ENCODE measurements at regions not wholly inside any gene's neighbourhood (a gene's known extent, or its start where the extent isn't known, plus 50 kb on each side); places are given as distances from the start of the nearest gene placed in this dataset.

- CTCF ChIA-PET = no interaction called here
- DNase-seq = no peak
- POLR2A ChIA-PET = no interaction called here
- no CpG with 5 or more reads among the region's 1 CpG for WGBS (ENCODE audit: insufficient coverage)
- Histone ChIP-seq H3K9me3 (ENCODE audit: control extremely low read depth in 1 of 5, control insufficient read depth in 4 of 5, insufficient read depth in 2 of 5, low read depth in 1 of 5, low read length in 4 of 5) (peaks cover 0 to 11% (median 2%) of the 10 kb centered on the region in 5 experiments), H3K36me3 (ENCODE audit: control insufficient read depth in 4 of 4, insufficient read depth in 4 of 4, low read length in 3 of 4) (no peaks in the 10 kb centered on the region), H3K4me3 (ENCODE audit: control insufficient read depth in 1 of 7, extremely low read depth in 1 of 7, insufficient read depth in 4 of 7, low read depth in 2 of 7, low read length in 6 of 7) (no peak overlapping the region), H3K27ac (ENCODE audit: insufficient read depth in 1 of 2, low read depth in 1 of 2, low read length in 2 of 2, poor library complexity in 1 of 2, severe bottlenecking in 2 of 2) (no peak overlapping the region), H3K27me3 (replicated peaks in 2 of 5; ENCODE audit: control insufficient read depth in 4 of 5, insufficient read depth in 5 of 5, low read length in 4 of 5) (no peaks in the 10 kb centered on the region), H3K4me1 (ENCODE audit: control extremely low read depth in 1 of 4, control insufficient read depth in 4 of 4, insufficient read depth in 4 of 4, low read length in 3 of 4) (no peaks in the 10 kb centered on the region)
Measured at GRCh38 chr5:2879701-2880100, 128.2 kb upstream of the IRX2 start.

DNA sequence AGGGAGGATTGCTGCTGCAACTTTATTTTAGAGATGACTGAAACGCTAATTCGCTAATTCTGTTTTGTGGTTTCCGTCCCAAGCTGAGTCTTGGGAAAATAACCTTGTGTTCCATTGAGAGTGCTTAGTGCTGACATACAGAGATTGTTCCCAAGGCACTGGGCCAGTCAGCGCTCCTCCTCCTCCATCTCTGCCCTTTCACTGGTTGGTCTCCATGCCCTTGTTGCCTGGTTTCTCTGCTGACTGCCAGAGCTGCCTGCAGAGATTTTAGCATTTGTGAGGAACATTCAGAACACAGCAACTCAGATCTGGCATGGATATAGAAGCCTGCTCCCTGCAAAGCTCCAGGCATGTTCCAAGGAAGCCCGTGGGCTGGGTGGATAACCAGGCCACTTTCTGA lies 126.0 kb upstream of the IRX2 start:
- CTCF ChIA-PET = no interaction called here
- Histone ChIP-seq H3K36me3 (ENCODE audit: control insufficient read depth in 4 of 4, insufficient read depth in 4 of 4, low read length in 3 of 4) (no peaks in the 10 kb centered on the region), H3K27ac (ENCODE audit: insufficient read depth in 1 of 2, low read depth in 1 of 2, low read length in 2 of 2, poor library complexity in 1 of 2, severe bottlenecking in 2 of 2) (no peak overlapping the region), H3K4me1 (ENCODE audit: control extremely low read depth in 1 of 4, control insufficient read depth in 4 of 4, insufficient read depth in 4 of 4, low read length in 3 of 4) (no peaks in the 10 kb centered on the region), H3K4me3 (ENCODE audit: control insufficient read depth in 1 of 7, extremely low read depth in 1 of 7, insufficient read depth in 4 of 7, low read depth in 2 of 7, low read length in 6 of 7) (no peak overlapping the region), H3K9me3 (ENCODE audit: control extremely low read depth in 1 of 5, control insufficient read depth in 4 of 5, insufficient read depth in 2 of 5, low read depth in 1 of 5, low read length in 4 of 5) (peaks cover 0 to 11% (median 2%) of the 10 kb centered on the region in 5 experiments), H3K27me3 (replicated peaks in 2 of 5; ENCODE audit: control insufficient read depth in 4 of 5, insufficient read depth in 5 of 5, low read length in 4 of 5) (no peaks in the 10 kb centered on the region)
- no peak for DNase-seq
- POLR2A ChIA-PET = no interaction called here
- 96% methylated on average over 5 of the region's 5 CpGs for WGBS (ENCODE audit: insufficient coverage)

- Histone ChIP-seq H3K36me3 (ENCODE audit: control insufficient read depth in 4 of 4, insufficient read depth in 4 of 4, low read length in 3 of 4) (no peaks in the 10 kb centered on the region), H3K27me3 (replicated peaks in 2 of 5; ENCODE audit: control insufficient read depth in 4 of 5, insufficient read depth in 5 of 5, low read length in 4 of 5) (no peaks in the 10 kb centered on the region), H3K9me3 (ENCODE audit: control extremely low read depth in 1 of 5, control insufficient read depth in 4 of 5, insufficient read depth in 2 of 5, low read depth in 1 of 5, low read length in 4 of 5) (peaks cover 0 to 11% (median 2%) of the 10 kb centered on the region in 5 experiments), H3K4me3 (ENCODE audit: control insufficient read depth in 1 of 7, extremely low read depth in 1 of 7, insufficient read depth in 4 of 7, low read depth in 2 of 7, low read length in 6 of 7) (no peak overlapping the region), H3K27ac (ENCODE audit: insufficient read depth in 1 of 2, low read depth in 1 of 2, low read length in 2 of 2, poor library complexity in 1 of 2, severe bottlenecking in 2 of 2) (no peak overlapping the region), H3K4me1 (ENCODE audit: control extremely low read depth in 1 of 4, control insufficient read depth in 4 of 4, insufficient read depth in 4 of 4, low read length in 3 of 4) (no peaks in the 10 kb centered on the region)
- no peak for DNase-seq
- CTCF ChIA-PET = no interaction called here
- POLR2A ChIA-PET = no interaction called here
- WGBS (ENCODE audit: insufficient coverage) = 91% methylated on average over 3 of the region's 6 CpGs
Measured at GRCh38 chr5:2876183-2876582, 124.7 kb upstream of the IRX2 start.

GRCh38 chr5:2874099-2874498 lies 122.6 kb upstream of the IRX2 start:
- no peak for DNase-seq
- Histone ChIP-seq H3K9me3 (ENCODE audit: control extremely low read depth in 1 of 5, control insufficient read depth in 4 of 5, insufficient read depth in 2 of 5, low read depth in 1 of 5, low read length in 4 of 5) (peaks cover 0 to 3% (median 0%) of the 10 kb centered on the region in 5 experiments), H3K4me3 (ENCODE audit: control insufficient read depth in 1 of 7, extremely low read depth in 1 of 7, insufficient read depth in 4 of 7, low read depth in 2 of 7, low read length in 6 of 7) (no peak overlapping the region), H3K27me3 (replicated peaks in 2 of 5; ENCODE audit: control insufficient read depth in 4 of 5, insufficient read depth in 5 of 5, low read length in 4 of 5) (no peaks in the 10 kb centered on the region), H3K4me1 (ENCODE audit: control extremely low read depth in 1 of 4, control insufficient read depth in 4 of 4, insufficient read depth in 4 of 4, low read length in 3 of 4) (no peaks in the 10 kb centered on the region), H3K36me3 (ENCODE audit: control insufficient read depth in 4 of 4, insufficient read depth in 4 of 4, low read length in 3 of 4) (no peaks in the 10 kb centered on the region), H3K27ac (ENCODE audit: insufficient read depth in 1 of 2, low read depth in 1 of 2, low read length in 2 of 2, poor library complexity in 1 of 2, severe bottlenecking in 2 of 2) (no peak overlapping the region)
- POLR2A ChIA-PET = no interaction called here
- 97% methylated on average over 6 of the region's 6 CpGs for WGBS (ENCODE audit: insufficient coverage)
- CTCF ChIA-PET = no interaction called here

- WGBS (ENCODE audit: insufficient coverage) = 89% methylated on average over 8 of the region's 8 CpGs
- POLR2A ChIA-PET = no interaction called here
Measured at GRCh38 chr5:2872676-2873075, 121.2 kb upstream of the IRX2 start.

DNA sequence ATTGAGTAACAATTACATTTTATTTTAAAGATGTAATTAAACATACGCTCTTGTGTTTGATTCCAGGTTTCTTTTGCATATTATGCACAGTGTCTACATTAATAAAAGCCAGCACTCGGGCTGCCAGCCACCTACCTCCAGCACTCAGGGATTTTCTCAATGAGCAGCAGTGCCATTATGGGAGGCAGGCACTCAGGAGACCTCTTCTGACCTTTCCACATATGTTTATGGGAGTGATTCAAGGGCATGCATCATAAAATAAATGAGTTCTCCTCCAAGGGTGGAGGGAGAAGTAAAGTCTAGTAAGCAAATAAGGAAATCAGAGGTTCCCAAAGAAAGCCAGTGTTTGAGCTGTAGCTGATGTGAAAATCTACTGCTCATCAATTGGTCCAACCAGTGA lies 119.8 kb upstream of the IRX2 start:
- no peaks in the 10 kb centered on the region for H3K36me3 ChIP-seq (ENCODE audit: control insufficient read depth in 4 of 4, insufficient read depth in 4 of 4, low read length in 3 of 4)
- H3K9me3 ChIP-seq (ENCODE audit: control extremely low read depth in 1 of 5, control insufficient read depth in 4 of 5, insufficient read depth in 2 of 5, low read depth in 1 of 5, low read length in 4 of 5) = no peaks in the 10 kb centered on the region
- H3K4me3 ChIP-seq (ENCODE audit: control insufficient read depth in 1 of 7, extremely low read depth in 1 of 7, insufficient read depth in 4 of 7, low read depth in 2 of 7, low read length in 6 of 7) = no peak overlapping the region
- ChIA-PET POLR2A (no interaction called here), CTCF (interaction anchor here (1.2 kb wide), 1 partner anchor 12 kb away, joined by 4 read pairs; no protein-coding TSS in a partner anchor)
- H3K27me3 ChIP-seq (replicated peaks in 2 of 5; ENCODE audit: control insufficient read depth in 4 of 5, insufficient read depth in 5 of 5, low read length in 4 of 5) = no peaks in the 10 kb centered on the region
- WGBS (ENCODE audit: insufficient coverage) = 100% methylated on average over 1 of the region's 2 CpGs
- H3K4me1 ChIP-seq (ENCODE audit: control extremely low read depth in 1 of 4, control insufficient read depth in 4 of 4, insufficient read depth in 4 of 4, low read length in 3 of 4) = no peaks in the 10 kb centered on the region
- DNase-seq = no peak
- H3K27ac ChIP-seq (ENCODE audit: insufficient read depth in 1 of 2, low read depth in 1 of 2, low read length in 2 of 2, poor library complexity in 1 of 2, severe bottlenecking in 2 of 2) = no peak overlapping the region

More at GRCh38 chr5:2872676-2873075, 121.2 kb upstream of the IRX2 start:
- no peaks in the 10 kb centered on the region for H3K36me3 ChIP-seq (ENCODE audit: control insufficient read depth in 4 of 4, insufficient read depth in 4 of 4, low read length in 3 of 4)
- H3K27ac ChIP-seq (ENCODE audit: insufficient read depth in 1 of 2, low read depth in 1 of 2, low read length in 2 of 2, poor library complexity in 1 of 2, severe bottlenecking in 2 of 2) = no peak overlapping the region
- CTCF ChIA-PET = no interaction called here
- DNase-seq = no peak
- H3K4me3 ChIP-seq (ENCODE audit: control insufficient read depth in 1 of 7, extremely low read depth in 1 of 7, insufficient read depth in 4 of 7, low read depth in 2 of 7, low read length in 6 of 7) = no peak overlapping the region
- H3K27me3 ChIP-seq (replicated peaks in 2 of 5; ENCODE audit: control insufficient read depth in 4 of 5, insufficient read depth in 5 of 5, low read length in 4 of 5) = no peaks in the 10 kb centered on the region
- H3K9me3 ChIP-seq (ENCODE audit: control extremely low read depth in 1 of 5, control insufficient read depth in 4 of 5, insufficient read depth in 2 of 5, low read depth in 1 of 5, low read length in 4 of 5) = peaks cover 0 to 2% (median 0%) of the 10 kb centered on the region in 5 experiments
- no peaks in the 10 kb centered on the region for H3K4me1 ChIP-seq (ENCODE audit: control extremely low read depth in 1 of 4, control insufficient read depth in 4 of 4, insufficient read depth in 4 of 4, low read length in 3 of 4)

DNA sequence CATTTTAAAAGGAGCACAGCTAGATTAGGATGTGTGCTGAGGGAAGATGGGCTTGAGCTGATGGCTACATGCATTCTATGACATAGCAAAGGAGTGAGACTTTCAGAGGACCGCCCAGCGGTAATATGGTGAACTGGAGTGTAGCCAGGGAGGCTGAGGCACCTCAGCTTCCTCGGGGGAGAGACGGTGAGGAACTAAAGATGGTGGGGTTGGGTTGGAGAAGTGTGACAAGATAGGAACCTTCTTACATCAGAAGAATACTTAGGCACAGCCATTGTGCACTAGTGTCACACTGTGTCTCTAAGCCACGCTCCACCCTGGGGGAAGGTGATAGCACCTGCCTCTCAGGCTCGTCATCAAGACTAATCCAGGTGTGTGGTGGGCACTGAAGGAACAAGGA lies 118.0 kb upstream of the IRX2 start:
- H3K36me3 ChIP-seq (ENCODE audit: control insufficient read depth in 4 of 4, insufficient read depth in 4 of 4, low read length in 3 of 4) = no peaks in the 10 kb centered on the region
- POLR2A ChIA-PET = no interaction called here

More for the DNA sequence above, 118.0 kb upstream of the IRX2 start:
- Histone ChIP-seq H3K9me3 (ENCODE audit: control extremely low read depth in 1 of 5, control insufficient read depth in 4 of 5, insufficient read depth in 2 of 5, low read depth in 1 of 5, low read length in 4 of 5) (peaks cover 0 to 2% (median 0%) of the 10 kb centered on the region in 5 experiments), H3K4me3 (ENCODE audit: control insufficient read depth in 1 of 7, extremely low read depth in 1 of 7, insufficient read depth in 4 of 7, low read depth in 2 of 7, low read length in 6 of 7) (no peak overlapping the region), H3K27ac (ENCODE audit: insufficient read depth in 1 of 2, low read depth in 1 of 2, low read length in 2 of 2, poor library complexity in 1 of 2, severe bottlenecking in 2 of 2) (no peak overlapping the region), H3K4me1 (ENCODE audit: control extremely low read depth in 1 of 4, control insufficient read depth in 4 of 4, insufficient read depth in 4 of 4, low read length in 3 of 4) (no peaks in the 10 kb centered on the region), H3K27me3 (replicated peaks in 2 of 5; ENCODE audit: control insufficient read depth in 4 of 5, insufficient read depth in 5 of 5, low read length in 4 of 5) (no peaks in the 10 kb centered on the region)
- 92% methylated on average over 5 of the region's 6 CpGs for WGBS (ENCODE audit: insufficient coverage)
- no peak for DNase-seq
- CTCF ChIA-PET = no interaction called here
